ENCODE measurements at regions not wholly inside any gene's neighbourhood (a gene's known extent, or its start where the extent isn't known, plus 50 kb on each side); places are given as distances from the start of the nearest gene placed in this dataset.

DNA sequence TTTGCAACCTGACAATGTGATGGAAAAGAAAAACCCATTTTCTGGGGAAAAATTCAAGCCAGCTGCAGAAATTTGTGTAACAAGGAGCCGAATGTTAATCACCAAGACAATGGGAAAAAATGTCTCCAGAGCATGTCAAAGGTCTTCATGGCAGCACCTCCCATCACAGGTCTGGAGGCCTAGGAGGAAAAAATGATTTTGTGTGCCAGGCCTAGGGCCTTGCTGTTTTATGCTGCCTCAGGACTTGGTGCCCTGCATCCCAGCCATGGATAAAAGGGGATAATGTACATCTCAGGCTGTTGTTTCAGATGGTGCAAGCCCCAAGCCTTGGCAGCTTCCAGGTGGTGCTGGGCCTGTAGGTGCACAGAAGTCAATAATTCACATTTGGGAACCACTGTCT is 747.7 kb downstream of the C6orf118 start:
- TF ChIP-seq TAF1 (IDR thresholded peaks at IDR 0.05; ENCODE audit: low read depth) (no peak), POLR2AphosphoS5 (IDR thresholded peaks at IDR 0.05) (no peak), EP300 (conservative IDR thresholded peaks at IDR 0.05; ENCODE audit: poor library complexity, severe bottlenecking) (no peak), RAD21 (conservative IDR thresholded peaks at IDR 0.05) (no peak), SMC3 (conservative IDR thresholded peaks at IDR 0.05; ENCODE audit: poor library complexity) (no peak)
- TF ChIP-seq, protein P1, sequence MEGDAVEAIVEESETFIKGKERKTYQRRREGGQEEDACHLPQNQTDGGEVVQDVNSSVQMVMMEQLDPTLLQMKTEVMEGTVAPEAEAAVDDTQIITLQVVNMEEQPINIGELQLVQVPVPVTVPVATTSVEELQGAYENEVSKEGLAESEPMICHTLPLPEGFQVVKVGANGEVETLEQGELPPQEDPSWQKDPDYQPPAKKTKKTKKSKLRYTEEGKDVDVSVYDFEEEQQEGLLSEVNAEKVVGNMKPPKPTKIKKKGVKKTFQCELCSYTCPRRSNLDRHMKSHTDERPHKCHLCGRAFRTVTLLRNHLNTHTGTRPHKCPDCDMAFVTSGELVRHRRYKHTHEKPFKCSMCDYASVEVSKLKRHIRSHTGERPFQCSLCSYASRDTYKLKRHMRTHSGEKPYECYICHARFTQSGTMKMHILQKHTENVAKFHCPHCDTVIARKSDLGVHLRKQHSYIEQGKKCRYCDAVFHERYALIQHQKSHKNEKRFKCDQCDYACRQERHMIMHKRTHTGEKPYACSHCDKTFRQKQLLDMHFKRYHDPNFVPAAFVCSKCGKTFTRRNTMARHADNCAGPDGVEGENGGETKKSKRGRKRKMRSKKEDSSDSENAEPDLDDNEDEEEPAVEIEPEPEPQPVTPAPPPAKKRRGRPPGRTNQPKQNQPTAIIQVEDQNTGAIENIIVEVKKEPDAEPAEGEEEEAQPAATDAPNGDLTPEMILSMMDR (IDR thresholded peaks at IDR 0.05; ENCODE audit: poor library complexity, severe bottlenecking): no peak
- TF ChIP-seq, protein P2, sequence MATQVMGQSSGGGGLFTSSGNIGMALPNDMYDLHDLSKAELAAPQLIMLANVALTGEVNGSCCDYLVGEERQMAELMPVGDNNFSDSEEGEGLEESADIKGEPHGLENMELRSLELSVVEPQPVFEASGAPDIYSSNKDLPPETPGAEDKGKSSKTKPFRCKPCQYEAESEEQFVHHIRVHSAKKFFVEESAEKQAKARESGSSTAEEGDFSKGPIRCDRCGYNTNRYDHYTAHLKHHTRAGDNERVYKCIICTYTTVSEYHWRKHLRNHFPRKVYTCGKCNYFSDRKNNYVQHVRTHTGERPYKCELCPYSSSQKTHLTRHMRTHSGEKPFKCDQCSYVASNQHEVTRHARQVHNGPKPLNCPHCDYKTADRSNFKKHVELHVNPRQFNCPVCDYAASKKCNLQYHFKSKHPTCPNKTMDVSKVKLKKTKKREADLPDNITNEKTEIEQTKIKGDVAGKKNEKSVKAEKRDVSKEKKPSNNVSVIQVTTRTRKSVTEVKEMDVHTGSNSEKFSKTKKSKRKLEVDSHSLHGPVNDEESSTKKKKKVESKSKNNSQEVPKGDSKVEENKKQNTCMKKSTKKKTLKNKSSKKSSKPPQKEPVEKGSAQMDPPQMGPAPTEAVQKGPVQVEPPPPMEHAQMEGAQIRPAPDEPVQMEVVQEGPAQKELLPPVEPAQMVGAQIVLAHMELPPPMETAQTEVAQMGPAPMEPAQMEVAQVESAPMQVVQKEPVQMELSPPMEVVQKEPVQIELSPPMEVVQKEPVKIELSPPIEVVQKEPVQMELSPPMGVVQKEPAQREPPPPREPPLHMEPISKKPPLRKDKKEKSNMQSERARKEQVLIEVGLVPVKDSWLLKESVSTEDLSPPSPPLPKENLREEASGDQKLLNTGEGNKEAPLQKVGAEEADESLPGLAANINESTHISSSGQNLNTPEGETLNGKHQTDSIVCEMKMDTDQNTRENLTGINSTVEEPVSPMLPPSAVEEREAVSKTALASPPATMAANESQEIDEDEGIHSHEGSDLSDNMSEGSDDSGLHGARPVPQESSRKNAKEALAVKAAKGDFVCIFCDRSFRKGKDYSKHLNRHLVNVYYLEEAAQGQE (IDR thresholded peaks at IDR 0.05; ENCODE audit: borderline replicate concordance): no peak

Data from neural cell (in vitro differentiated cells).